H9 (cell line): ENCODE measurements at regions not wholly inside any gene's neighbourhood (a gene's known extent, or its start where the extent isn't known, plus 50 kb on each side); places are given as distances from the start of the nearest gene placed in this dataset.

Experiments
- DNase-seq: peaks from one replicate; pipeline ENCODE4 v3.0.0-alpha.2; 2017
- H2AFZ ChIP-seq: one replicate; pipeline ENCODE4 v1.6.1; 2013; ENCODE audit warnings: mild to moderate bottlenecking, low read length, control low read depth, moderate library complexity
- H2AK5ac ChIP-seq: 2 replicates; pipeline ENCODE4 v1.6.1; 2013; ENCODE audit warnings: low read length, control low read depth, mixed read lengths; ENCODE audit not compliant: insufficient read length
- H2BK120ac ChIP-seq: one replicate; pipeline ENCODE4 v1.6.1; 2013; ENCODE audit warnings: low read depth, mild to moderate bottlenecking, low read length, control low read depth, inconsistent platforms; ENCODE audit not compliant: poor library complexity, severe bottlenecking
- H2BK12ac ChIP-seq: 2 replicates; pipeline ENCODE4 v1.6.1; 2013; ENCODE audit warnings: low read length, control low read depth, mixed read lengths, low read depth; ENCODE audit not compliant: insufficient read length
- H2BK15ac ChIP-seq: 2 replicates; pipeline ENCODE4 v1.6.1; 2013; ENCODE audit warnings: low read depth, low read length, control low read depth
- H2BK20ac ChIP-seq: one replicate; pipeline ENCODE4 v1.6.1; 2013; ENCODE audit warnings: low read depth, mild to moderate bottlenecking, low read length, control low read depth, inconsistent platforms; ENCODE audit not compliant: poor library complexity, severe bottlenecking
- H2BK5ac ChIP-seq: 2 replicates; pipeline ENCODE4 v1.6.1; 2013; ENCODE audit warnings: low read length, control low read depth, mixed read lengths; ENCODE audit not compliant: insufficient read length
- H3K14ac ChIP-seq: 2 replicates; pipeline ENCODE4 v1.6.1; 2013; ENCODE audit warnings: low read length, control low read depth; ENCODE audit not compliant: insufficient read depth
- H3K18ac ChIP-seq: 2 replicates; pipeline ENCODE4 v1.6.1; 2013; ENCODE audit warnings: low read depth, mild to moderate bottlenecking, mixed read lengths, low read length, control low read depth; ENCODE audit not compliant: insufficient read length
- H3K23ac ChIP-seq: 2 replicates; pipeline ENCODE4 v1.6.1; 2013; ENCODE audit warnings: low read length, control low read depth, mixed read lengths, low read depth; ENCODE audit not compliant: insufficient read length
- H3K23me2 ChIP-seq: 2 replicates; pipeline ENCODE4 v1.6.1; 2013; ENCODE audit warnings: low read depth, mild to moderate bottlenecking, mixed read lengths, low read length, control low read depth; ENCODE audit not compliant: insufficient read length, poor library complexity, severe bottlenecking
- H3K27ac ChIP-seq: 2 replicates; pipeline ENCODE4 v1.5.1; 2013; ENCODE audit warnings: low read length, control low read depth, mixed read lengths, low read depth; ENCODE audit not compliant: insufficient read length
- H3K27me3 ChIP-seq: 2 replicates; pipeline ENCODE4 v1.6.1; 2013; ENCODE audit warnings: low read length, control low read depth, inconsistent platforms; ENCODE audit not compliant: insufficient read depth
- H3K4ac ChIP-seq: 2 replicates; pipeline ENCODE4 v1.6.1; 2013; ENCODE audit warnings: low read depth, mild to moderate bottlenecking, control low read depth, inconsistent platforms, low read length, moderate library complexity
- H3K4me1 ChIP-seq: 2 replicates; pipeline ENCODE4 v1.6.1; 2013; ENCODE audit warnings: low read length, control low read depth, inconsistent platforms; ENCODE audit not compliant: insufficient read depth
- H3K4me2 ChIP-seq: 2 replicates; pipeline ENCODE4 v1.6.1; 2013; ENCODE audit warnings: low read length, control low read depth, mixed read lengths; ENCODE audit not compliant: insufficient read length, insufficient read depth
- H3K56ac ChIP-seq: 2 replicates; pipeline ENCODE4 v1.6.1; 2013; ENCODE audit warnings: low read depth, mild to moderate bottlenecking, mixed read lengths, low read length, control low read depth; ENCODE audit not compliant: insufficient read length
- H3K79me1 ChIP-seq: 2 replicates; pipeline ENCODE4 v1.6.1; 2013; ENCODE audit warnings: low read depth, mild to moderate bottlenecking, moderate library complexity, low read length, control low read depth, inconsistent platforms; ENCODE audit not compliant: insufficient read depth, poor library complexity, severe bottlenecking
- H3K79me2 ChIP-seq: 2 replicates; pipeline ENCODE4 v1.6.1; 2013; ENCODE audit warnings: low read length, control low read depth, inconsistent platforms; ENCODE audit not compliant: insufficient read depth
- H3K9ac ChIP-seq: 2 replicates; pipeline ENCODE4 v1.6.1; 2013; ENCODE audit warnings: low read length, control low read depth, mixed read lengths; ENCODE audit not compliant: insufficient read length; ENCODE audit errors: extremely low read depth
- H3K9me3 ChIP-seq: one replicate; pipeline ENCODE4 v1.6.1; 2013; ENCODE audit warnings: low read depth, low read length, inconsistent platforms; ENCODE audit not compliant: control insufficient read depth
- H3T11ph ChIP-seq: one replicate; pipeline ENCODE4 v1.6.1; 2013; ENCODE audit warnings: mild to moderate bottlenecking, low read length, control low read depth, inconsistent platforms
- H4K20me1 ChIP-seq: one replicate; pipeline ENCODE4 v1.6.1; 2013; ENCODE audit not compliant: control insufficient read depth, insufficient read length, insufficient read depth
- H4K5ac ChIP-seq: 2 replicates; pipeline ENCODE4 v1.6.1; 2013; ENCODE audit warnings: low read depth, mild to moderate bottlenecking, mixed read lengths, low read length, control low read depth; ENCODE audit not compliant: insufficient read length
- H4K8ac ChIP-seq: replicated peaks from 2 replicates; pipeline ENCODE4 v1.6.1; 2013; ENCODE audit warnings: low read length, control low read depth, mixed read lengths, low read depth; ENCODE audit not compliant: insufficient read length
- H4K91ac ChIP-seq: 2 replicates; pipeline ENCODE4 v1.6.1; 2013; ENCODE audit warnings: low read depth, mild to moderate bottlenecking, moderate library complexity, mixed read lengths, low read length, control low read depth; ENCODE audit not compliant: insufficient read length
- H3K27ac Mint-ChIP-seq, 3 experiments: 2 replicates in 2 of 3; 3 replicates in 1 of 3; pipeline ENCODE4 v1.8.0; 2020 to 2021; ENCODE audit warnings: mixed read lengths in 3 of 3, mild to moderate bottlenecking in 1 of 3, moderate library complexity in 1 of 3
- H3K27me3 Mint-ChIP-seq: 2 replicates; pipeline ENCODE4 v1.8.0; 2021; ENCODE audit warnings: low read depth, mild to moderate bottlenecking, moderate library complexity, mixed read lengths
- H3K36me3 Mint-ChIP-seq, 3 experiments: 2 replicates in 2 of 3; 3 replicates in 1 of 3; pipeline ENCODE4 v1.8.0; 2020 to 2021; ENCODE audit warnings: low read depth in 3 of 3, mixed read lengths in 3 of 3; ENCODE audit not compliant: insufficient read depth in 1 of 3
- H3K4me1 Mint-ChIP-seq, 2 experiments: 2 replicates each; pipeline ENCODE4 v1.8.0; 2020; ENCODE audit warnings: mixed read lengths in 2 of 2
- H3K4me3 Mint-ChIP-seq, 2 experiments: 2 replicates in 1 of 2; 3 replicates in 1 of 2; pipeline ENCODE4 v1.8.0; 2020 to 2021; ENCODE audit warnings: mild to moderate bottlenecking in 2 of 2, mixed read lengths in 2 of 2, moderate library complexity in 1 of 2
- H3K9me3 Mint-ChIP-seq, 2 experiments: 2 replicates in 1 of 2; 3 replicates in 1 of 2; pipeline ENCODE4 v1.8.0; 2020; ENCODE audit warnings: mild to moderate bottlenecking in 2 of 2, mixed read lengths in 2 of 2, moderate library complexity in 1 of 2
- CTCF ChIP-seq: fragments of 200-600 bp; sonication (generic); conservative IDR thresholded peaks from 3 replicates; pipeline ENCODE4 v1.8.0; 2021; ENCODE audit warnings: antibody characterized with exemption, mild to moderate bottlenecking

- H3K27me3 ChIP-seq: no peaks in the 10 kb centered on the region
- no peak overlapping the region for H3K4ac ChIP-seq
- H4K8ac ChIP-seq: no peak overlapping the region
- no peak overlapping the region for H3K18ac ChIP-seq
- no peak overlapping the region for H2BK15ac ChIP-seq
- H3K23me2 ChIP-seq: no peaks in the 10 kb centered on the region
- TF ChIP-seq CTCF: no peak
- H2BK120ac ChIP-seq: no peak overlapping the region
- H3K9me3 ChIP-seq: no peaks in the 10 kb centered on the region
- H3K4me1 ChIP-seq: no peaks in the 10 kb centered on the region
- no peak for DNase-seq
- H2BK20ac ChIP-seq: no peak overlapping the region
- H2BK12ac ChIP-seq: no peak overlapping the region
- H3K14ac ChIP-seq: no peak overlapping the region
- no peak overlapping the region for H4K91ac ChIP-seq
- H3K27ac Mint-ChIP-seq: no peak overlapping the region
- no peak overlapping the region for H3K56ac ChIP-seq
- H2AK5ac ChIP-seq: no peak overlapping the region
- no peaks in the 10 kb centered on the region for H3K79me1 ChIP-seq
- no peak overlapping the region for H3T11ph ChIP-seq
- H2BK5ac ChIP-seq: no peak overlapping the region
- no peaks in the 10 kb centered on the region for H4K20me1 ChIP-seq
- no peak overlapping the region for H2AFZ ChIP-seq
- H3K4me2 ChIP-seq: no peak overlapping the region
- H3K79me2 ChIP-seq: no peaks in the 10 kb centered on the region
- H3K36me3 Mint-ChIP-seq: no peaks in the 10 kb centered on the region
- no peaks in the 10 kb centered on the region for H3K9me3 Mint-ChIP-seq
- H4K5ac ChIP-seq: no peak overlapping the region
- H3K23ac ChIP-seq: no peak overlapping the region
- H3K27ac ChIP-seq: no peak overlapping the region
- no peak overlapping the region for H3K9ac ChIP-seq
- H3K4me1 Mint-ChIP-seq: no peaks in the 10 kb centered on the region
- H3K4me3 Mint-ChIP-seq: no peak overlapping the region
- no peaks in the 10 kb centered on the region for H3K27me3 Mint-ChIP-seq
These were observed 88.7 kb upstream of the PCDH9 start for GRCh38 chr13:67318860-67319259.
